ENCODE measurements at regions not wholly inside any gene's neighbourhood (a gene's known extent, or its start where the extent isn't known, plus 50 kb on each side); places are given as distances from the start of the nearest gene placed in this dataset.

DNA sequence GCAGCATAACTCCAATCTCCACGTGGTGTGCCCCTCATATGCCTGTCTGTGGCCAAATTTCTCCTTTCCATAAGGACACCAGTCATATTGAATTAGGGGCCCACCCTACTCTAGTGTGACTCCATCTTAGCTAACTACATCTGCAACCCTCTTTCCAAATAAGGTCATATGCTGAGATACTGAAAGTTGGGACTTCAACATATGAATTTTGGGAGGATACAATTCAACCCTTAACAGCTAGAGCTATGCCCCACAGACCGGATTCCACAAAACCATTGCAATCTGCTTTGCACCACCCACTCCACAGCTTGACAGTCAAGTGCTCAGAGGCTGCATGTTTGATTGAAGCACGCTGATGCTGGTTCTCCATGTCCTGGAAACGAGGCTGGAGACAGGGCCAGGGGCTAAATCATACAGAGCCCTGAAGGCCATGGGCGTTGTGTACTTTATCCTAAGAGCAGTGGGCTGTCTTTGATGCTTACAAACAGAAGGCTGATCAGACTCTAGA lies 122.8 kb downstream of the MTX3 start:
- no peak for DNase-seq

DNA sequence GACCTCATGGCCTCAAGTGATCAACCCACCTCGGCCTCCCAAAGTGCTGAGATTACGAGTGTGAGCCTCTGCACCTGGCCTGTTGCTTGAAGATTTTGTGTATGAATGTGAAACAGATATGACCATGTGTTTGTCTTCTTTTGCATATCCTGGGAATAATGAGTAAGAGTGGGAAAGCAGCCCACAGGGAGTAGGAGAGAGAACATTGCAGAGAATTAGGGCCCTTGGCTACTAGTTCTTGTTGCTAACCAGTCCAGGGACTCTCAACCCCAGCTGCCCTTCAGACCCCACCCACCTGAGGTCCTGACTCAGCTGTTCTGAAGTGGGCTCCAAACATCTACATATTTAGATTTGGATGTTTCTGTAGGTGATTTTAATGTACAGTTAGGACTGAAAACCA lies 125.5 kb downstream of the MTX3 start:
- DNase-seq = no peak

DNA sequence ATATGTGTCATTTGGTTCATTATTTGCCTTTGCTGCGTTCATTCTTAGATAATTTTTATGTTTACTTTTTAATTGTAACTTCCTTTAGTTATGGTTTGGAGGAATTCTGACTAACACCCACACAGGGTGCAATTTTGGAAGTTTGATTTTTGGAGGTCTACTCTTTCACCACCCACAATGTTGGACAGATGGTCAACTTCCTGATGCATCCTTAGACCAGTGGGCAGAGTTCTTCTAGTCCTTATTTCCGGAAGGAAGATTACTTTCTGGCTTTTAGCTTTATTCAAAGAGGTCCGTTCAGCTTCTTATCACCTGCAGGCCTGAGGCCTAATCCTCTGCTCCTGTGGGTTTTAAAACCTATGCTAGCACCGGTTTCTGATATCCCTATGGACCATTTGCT lies 126.7 kb downstream of the MTX3 start:
- no peak for DNase-seq

DNA sequence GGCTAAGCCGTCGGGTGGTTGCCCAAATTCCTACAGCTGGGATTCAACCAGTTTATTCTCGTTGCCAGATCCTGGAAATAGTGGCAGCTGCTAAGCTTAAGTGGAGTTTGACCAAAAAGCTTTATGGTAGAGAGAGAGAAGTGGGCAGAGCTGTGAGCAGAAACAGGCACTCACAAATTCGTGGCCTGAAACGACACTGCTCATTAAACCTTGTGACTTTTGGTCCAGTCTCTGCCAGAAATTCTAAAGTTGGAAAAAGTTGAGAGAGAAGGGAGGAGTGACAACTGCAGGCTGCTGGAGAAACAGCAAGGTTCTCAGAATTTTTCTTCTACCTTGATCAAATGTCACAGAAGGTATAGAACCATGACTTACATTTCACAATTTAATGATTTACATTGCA lies 131.5 kb downstream of the MTX3 start:
- DNase-seq = no peak

- no peak for DNase-seq
These were observed 132.7 kb downstream of the MTX3 start for GRCh38 chr5:79858410-79858723.

- DNase-seq = peak; percentile 58
These were observed 133.2 kb downstream of the MTX3 start for GRCh38 chr5:79857714-79858409.

DNA sequence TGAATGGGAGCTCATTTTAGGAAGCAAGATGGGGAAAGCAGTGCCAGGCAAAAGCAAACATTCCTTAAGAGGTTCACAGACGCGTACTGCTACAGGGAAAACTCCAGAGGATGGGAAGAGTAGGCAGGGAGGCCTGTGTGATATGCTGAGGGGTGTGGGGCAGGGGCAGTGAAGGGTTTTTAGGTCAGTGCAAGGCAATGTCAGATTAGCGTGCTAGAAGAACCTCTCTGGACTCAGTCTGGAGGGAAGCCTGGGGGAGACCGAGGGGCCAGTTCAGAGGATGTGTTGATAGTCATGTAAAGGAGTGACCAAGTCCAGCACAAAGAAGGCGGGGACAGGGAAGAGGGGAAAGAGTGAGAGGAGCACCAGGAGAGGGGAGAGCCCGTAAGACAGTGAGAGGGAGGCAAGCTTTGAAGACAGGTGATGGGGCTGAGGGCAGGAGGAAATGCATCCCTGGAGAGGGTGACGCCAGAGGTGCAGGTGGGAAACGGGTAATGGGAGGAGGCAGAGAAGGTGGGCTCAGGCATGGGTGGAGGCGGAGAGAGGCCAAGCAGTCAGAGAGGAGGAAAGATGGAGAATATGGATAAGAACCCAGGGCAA lies 134.5 kb downstream of the MTX3 start:
- DNase-seq = no peak

- no peak for DNase-seq
These were observed 137.2 kb downstream of the MTX3 start for GRCh38 chr5:79853676-79854418.

GRCh38 chr5:79853028-79853427 lies 138.0 kb downstream of the MTX3 start:
- no peak for DNase-seq

DNA sequence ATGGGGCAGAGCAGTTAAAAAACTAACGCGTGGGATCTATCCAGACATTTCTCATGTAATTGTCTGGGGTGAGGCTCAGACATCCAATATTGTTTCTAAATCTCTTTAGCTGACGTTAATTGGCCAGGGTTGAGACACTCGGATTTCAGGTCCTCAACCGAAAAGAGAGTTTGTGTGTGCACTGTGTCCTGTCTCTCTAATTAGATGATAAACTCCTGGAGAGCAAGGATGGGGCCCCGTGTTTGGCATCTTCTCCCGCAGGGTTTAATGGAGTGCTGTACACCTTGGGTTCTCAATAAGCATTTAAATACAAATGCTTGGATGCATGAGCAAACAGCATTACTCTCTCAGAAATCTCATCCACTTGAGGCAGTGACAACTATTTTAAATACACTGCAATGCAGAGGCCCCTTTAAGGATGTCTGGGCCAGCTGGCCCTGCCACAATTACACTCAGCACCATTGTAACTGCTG lies 139.6 kb downstream of the MTX3 start:
- no peak for DNase-seq

DNA sequence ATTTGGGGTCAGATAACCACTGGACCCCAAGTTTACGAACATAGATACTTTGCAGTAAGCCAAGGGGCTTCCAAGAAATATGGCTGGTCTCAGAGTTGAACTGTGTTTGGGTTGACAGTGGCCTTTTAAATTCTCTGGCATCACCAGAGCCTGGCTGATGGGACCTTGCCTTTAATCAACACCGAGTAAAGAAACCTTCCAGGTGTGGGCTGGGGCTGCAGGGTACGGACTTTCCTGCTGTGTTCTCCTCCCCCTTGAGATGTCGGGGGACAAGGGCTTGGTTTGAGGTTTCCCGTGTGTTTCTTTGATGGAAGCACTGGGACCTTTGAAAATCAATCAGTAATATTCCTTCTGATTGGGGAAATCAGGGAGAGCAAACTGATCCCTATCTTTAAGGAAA lies 140.1 kb downstream of the MTX3 start:
- no peak for DNase-seq

GRCh38 chr5:79850316-79850822 lies 140.7 kb downstream of the MTX3 start:
- peak; percentile 81 for DNase-seq

GRCh38 chr5:79849486-79850315 lies 141.4 kb downstream of the MTX3 start:
- no peak for DNase-seq

All from fibroblast of upper back skin (primary cell).